ENCODE measurements at regions not wholly inside any gene's neighbourhood (a gene's known extent, or its start where the extent isn't known, plus 50 kb on each side); places are given as distances from the start of the nearest gene placed in this dataset.

- Histone ChIP-seq H4K20me1 (ENCODE audit: insufficient read depth) (no peaks in the 10 kb centered on the region), H3K9me3 (ENCODE audit: low read length) (no peaks in the 10 kb centered on the region), H3K27ac (ENCODE audit: low read length) (no peak overlapping the region), H2AFZ (ENCODE audit: low read depth, low read length) (no peak overlapping the region), H3K36me3 (ENCODE audit: insufficient read depth, low read length) (no peaks in the 10 kb centered on the region), H3K27me3 (ENCODE audit: insufficient read depth, low read depth, low read length) (no peaks in the 10 kb centered on the region), H3K4me2 (ENCODE audit: low read length) (no peak overlapping the region), H3K4me3 (ENCODE audit: low read length) (no peak overlapping the region), H3K79me2 (replicated peaks; ENCODE audit: insufficient read depth, low read length) (no peaks in the 10 kb centered on the region), H3K9ac (ENCODE audit: low read length) (no peak overlapping the region), H3K9me2 (ENCODE audit: insufficient read depth, low read length) (no peaks in the 10 kb centered on the region), H3F3A (ENCODE audit: insufficient read depth, low read length, poor library complexity, severe bottlenecking) (no peaks in the 10 kb centered on the region)
- TF ChIP-seq TAF1 (IDR thresholded peaks at IDR 0.05; ENCODE audit: low read depth) (no peak), CTCF (IDR thresholded peaks at IDR 0.05; ENCODE audit: poor library complexity, severe bottlenecking) (no peak), MXI1 (conservative IDR thresholded peaks at IDR 0.05; ENCODE audit: poor library complexity, severe bottlenecking) (no peak), REST (IDR thresholded peaks at IDR 0.05; ENCODE audit: borderline replicate concordance) (no peak), RAD21 (conservative IDR thresholded peaks at IDR 0.05) (no peak), POLR2AphosphoS5 (IDR thresholded peaks at IDR 0.05) (no peak), EZH2 (IDR thresholded peaks at IDR 0.05; ENCODE audit: borderline replicate concordance, insufficient read depth, low read length, poor library complexity, severe bottlenecking) (no peak), SMC3 (conservative IDR thresholded peaks at IDR 0.05; ENCODE audit: poor library complexity) (no peak), EP300 (conservative IDR thresholded peaks at IDR 0.05; ENCODE audit: poor library complexity, severe bottlenecking) (no peak)
Measured at GRCh38 chr4:36990128-36990872, 254.2 kb upstream of the NWD2 start.

- no peak overlapping the region for H3K4me2 ChIP-seq (ENCODE audit: low read length)
- TF ChIP-seq REST (IDR thresholded peaks at IDR 0.05; ENCODE audit: borderline replicate concordance), result no peak
- no peak for TF ChIP-seq EZH2 (IDR thresholded peaks at IDR 0.05; ENCODE audit: borderline replicate concordance, insufficient read depth, low read length, poor library complexity, severe bottlenecking)
- TF ChIP-seq SMC3 (conservative IDR thresholded peaks at IDR 0.05; ENCODE audit: poor library complexity), result no peak
- no peak for TF ChIP-seq TAF1 (IDR thresholded peaks at IDR 0.05; ENCODE audit: low read depth)
- no peak for TF ChIP-seq EP300 (conservative IDR thresholded peaks at IDR 0.05; ENCODE audit: poor library complexity, severe bottlenecking)
- no peak for TF ChIP-seq POLR2AphosphoS5 (IDR thresholded peaks at IDR 0.05)
- TF ChIP-seq CTCF (IDR thresholded peaks at IDR 0.05; ENCODE audit: poor library complexity, severe bottlenecking), result no peak
- no peak for TF ChIP-seq MXI1 (conservative IDR thresholded peaks at IDR 0.05; ENCODE audit: poor library complexity, severe bottlenecking)
- TF ChIP-seq RAD21 (conservative IDR thresholded peaks at IDR 0.05), result no peak
- no peaks in the 10 kb centered on the region for H3K79me2 ChIP-seq (replicated peaks; ENCODE audit: insufficient read depth, low read length)
- H3K36me3 ChIP-seq (ENCODE audit: insufficient read depth, low read length), result no peaks in the 10 kb centered on the region
- no peaks in the 10 kb centered on the region for H3K27me3 ChIP-seq (ENCODE audit: insufficient read depth, low read depth, low read length)
- H3K9me3 ChIP-seq (ENCODE audit: low read length), result no peaks in the 10 kb centered on the region
- H3K27ac ChIP-seq (ENCODE audit: low read length), result no peak overlapping the region
- no peak overlapping the region for H3K9ac ChIP-seq (ENCODE audit: low read length)
- no peaks in the 10 kb centered on the region for H4K20me1 ChIP-seq (ENCODE audit: insufficient read depth)
- no peaks in the 10 kb centered on the region for H3K9me2 ChIP-seq (ENCODE audit: insufficient read depth, low read length)
- H2AFZ ChIP-seq (ENCODE audit: low read depth, low read length), result no peak overlapping the region
- no peaks in the 10 kb centered on the region for H3F3A ChIP-seq (ENCODE audit: insufficient read depth, low read length, poor library complexity, severe bottlenecking)
- no peak overlapping the region for H3K4me3 ChIP-seq (ENCODE audit: low read length)
Measured at GRCh38 chr4:36997727-36998126, 246.8 kb upstream of the NWD2 start.

Data from neural cell (in vitro differentiated cells).